Neuronal stem cell (in vitro differentiated cells): ENCODE measurements at regions not wholly inside any gene's neighbourhood (a gene's known extent, or its start where the extent isn't known, plus 50 kb on each side); places are given as distances from the start of the nearest gene placed in this dataset.

ENCODE experiments used
- DNase-seq: peaks from one replicate; pipeline ENCODE4 v3.0.0-alpha.2; 2013; ENCODE audit warnings: low spot score
- H2AFZ ChIP-seq: one replicate; pipeline ENCODE4 v1.6.1; 2013; ENCODE audit warnings: mild to moderate bottlenecking, low read length, inconsistent platforms
- H2AK5ac ChIP-seq: 2 replicates; pipeline ENCODE4 v1.6.1; 2013; ENCODE audit warnings: low read depth, mild to moderate bottlenecking, inconsistent platforms, low read length, moderate library complexity, mixed read lengths
- H2BK120ac ChIP-seq: 2 replicates; pipeline ENCODE4 v1.6.1; 2013; ENCODE audit warnings: low read depth, mild to moderate bottlenecking, inconsistent platforms, low read length, moderate library complexity, mixed read lengths
- H2BK12ac ChIP-seq: one replicate; pipeline ENCODE4 v1.6.1; 2013; ENCODE audit warnings: low read length, inconsistent platforms
- H2BK15ac ChIP-seq: 2 replicates; pipeline ENCODE4 v1.6.1; 2013; ENCODE audit warnings: mild to moderate bottlenecking, low read length, inconsistent platforms, mixed read lengths
- H2BK5ac ChIP-seq: one replicate; pipeline ENCODE4 v1.6.1; 2013; ENCODE audit warnings: inconsistent platforms, mild to moderate bottlenecking, low read length, moderate library complexity
- H3K14ac ChIP-seq: one replicate; pipeline ENCODE4 v1.6.1; 2013; ENCODE audit warnings: low read length, inconsistent platforms
- H3K18ac ChIP-seq: 2 replicates; pipeline ENCODE4 v1.6.1; 2013; ENCODE audit warnings: low read length, inconsistent platforms
- H3K23ac ChIP-seq: 2 replicates; pipeline ENCODE4 v1.6.1; 2013; ENCODE audit warnings: low read depth, mild to moderate bottlenecking, mixed read lengths, low read length, inconsistent platforms; ENCODE audit not compliant: poor library complexity
- H3K27ac ChIP-seq: replicated peaks from 3 replicates; pipeline ENCODE4 v1.5.1; 2013; ENCODE audit warnings: low read length, inconsistent platforms
- H3K27me3 ChIP-seq, 3 experiments: 2 replicates each; pipeline ENCODE4 v1.6.1; 2013; ENCODE audit warnings: low read length in 3 of 3, mild to moderate bottlenecking in 2 of 3, inconsistent platforms in 1 of 3, low read depth in 1 of 3, mixed read lengths in 1 of 3, moderate library complexity in 1 of 3; ENCODE audit not compliant: control insufficient read depth in 3 of 3, insufficient read depth in 3 of 3
- H3K36me3 ChIP-seq, 2 donors: replicated peaks in 1 of 2; 2 replicates each; pipeline ENCODE4 v1.6.1; 2013; ENCODE audit warnings: low read length in 2 of 2; ENCODE audit not compliant: control insufficient read depth in 2 of 2, insufficient read depth in 2 of 2
- H3K4ac ChIP-seq: 2 replicates; pipeline ENCODE4 v1.6.1; 2013; ENCODE audit warnings: inconsistent platforms, mild to moderate bottlenecking, low read length, moderate library complexity
- H3K4me1 ChIP-seq, 2 donors: 1 replicate in 1 of 2; 2 replicates in 1 of 2; pipeline ENCODE4 v1.6.1; 2013; ENCODE audit warnings: low read length in 2 of 2, low read depth in 1 of 2; ENCODE audit not compliant: control insufficient read depth in 2 of 2, insufficient read depth in 1 of 2
- H3K4me2 ChIP-seq: one replicate; pipeline ENCODE4 v1.6.1; 2013; ENCODE audit warnings: mild to moderate bottlenecking, low read length, inconsistent platforms; ENCODE audit not compliant: insufficient read depth, poor library complexity, severe bottlenecking
- H3K4me3 ChIP-seq, 2 donors: 2 replicates each; pipeline ENCODE4 v1.5.1; 2013; ENCODE audit warnings: low read length in 2 of 2, mild to moderate bottlenecking in 2 of 2, inconsistent platforms in 1 of 2, moderate library complexity in 1 of 2
- H3K79me1 ChIP-seq: one replicate; pipeline ENCODE4 v1.6.1; 2013; ENCODE audit warnings: low read depth, mild to moderate bottlenecking, inconsistent platforms, low read length, moderate library complexity
- H3K9ac ChIP-seq: one replicate; pipeline ENCODE4 v1.6.1; 2013; ENCODE audit warnings: mild to moderate bottlenecking, low read depth, low read length, inconsistent platforms; ENCODE audit not compliant: poor library complexity
- H3K9me3 ChIP-seq, 2 donors: replicated peaks in 1 of 2; 2 replicates each; pipeline versions ENCODE3 to v1.6.1; 2013; ENCODE audit warnings: low read length in 2 of 2, mild to moderate bottlenecking in 2 of 2, inconsistent platforms in 1 of 2, low read depth in 1 of 2, mixed read lengths in 1 of 2, moderate library complexity in 1 of 2; ENCODE audit not compliant: control insufficient read depth in 2 of 2, insufficient read depth in 1 of 2
- H4K8ac ChIP-seq: one replicate; pipeline ENCODE4 v1.6.1; 2013; ENCODE audit warnings: low read depth, mild to moderate bottlenecking, inconsistent platforms, low read length, moderate library complexity
- H4K91ac ChIP-seq: one replicate; pipeline ENCODE4 v1.6.1; 2013; ENCODE audit warnings: low read length, low read depth, mild to moderate bottlenecking, inconsistent platforms; ENCODE audit not compliant: poor library complexity
- WGBS, 2 donors: extraction: QIAGEN DNeasy Blood & Tissue Kit; methylation state at CpG; one replicate each; pipeline ENCODE4 v1.1.7; 2013; ENCODE audit warnings: missing lambda C conversion rate in 2 of 2, mixed read lengths in 1 of 2; ENCODE audit not compliant: insufficient read length in 2 of 2, insufficient replicate concordance in 1 of 2; ENCODE audit errors: extremely low coverage in 2 of 2; 5-methylcytosine and 5-hydroxymethylcytosine counted together

GRCh38 chr10:62719061-62719460 is 85.5 kb upstream of the ADO start:
- no peak overlapping the region for H3K4me2 ChIP-seq
- H3K14ac ChIP-seq = no peak overlapping the region
- no peak overlapping the region for H4K91ac ChIP-seq
- no peak overlapping the region for H3K9ac ChIP-seq
- peaks cover 0 to 30% of the 10 kb centered on the region in 2 donors for H3K9me3 ChIP-seq
- no peaks in the 10 kb centered on the region for H3K79me1 ChIP-seq
- H3K4me3 ChIP-seq = no peak overlapping the region
- H3K36me3 ChIP-seq = no peaks in the 10 kb centered on the region
- no peak overlapping the region for H2BK15ac ChIP-seq
- H3K23ac ChIP-seq = no peak overlapping the region
- H2AFZ ChIP-seq = no peak overlapping the region
- H2BK12ac ChIP-seq = no peak overlapping the region
- no peak overlapping the region for H3K18ac ChIP-seq
- no peak overlapping the region for H4K8ac ChIP-seq
- no peak for DNase-seq
- no peak overlapping the region for H2BK5ac ChIP-seq
- H3K4me1 ChIP-seq = peaks cover 0 to 17% of the 10 kb centered on the region in 2 donors
- WGBS, 2 donors = no CpG with 5 or more reads among the region's 2 CpGs
- H2BK120ac ChIP-seq = no peak overlapping the region
- no peak overlapping the region for H3K27ac ChIP-seq
- no peaks in the 10 kb centered on the region for H3K27me3 ChIP-seq
- no peak overlapping the region for H2AK5ac ChIP-seq
- H3K4ac ChIP-seq = no peak overlapping the region

GRCh38 chr10:62721687-62722086 is 82.8 kb upstream of the ADO start:
- no peak overlapping the region for H3K4me3 ChIP-seq
- H3K36me3 ChIP-seq = no peaks in the 10 kb centered on the region
- H3K4ac ChIP-seq = no peak overlapping the region
- H3K4me2 ChIP-seq = no peak overlapping the region
- H4K8ac ChIP-seq = no peak overlapping the region
- no peaks in the 10 kb centered on the region for H3K27me3 ChIP-seq
- no CpG with 5 or more reads among the region's 4 CpGs for WGBS, 2 donors
- no peaks in the 10 kb centered on the region for H3K79me1 ChIP-seq
- H2BK5ac ChIP-seq = no peak overlapping the region
- no peak overlapping the region for H2BK12ac ChIP-seq
- H2AFZ ChIP-seq = no peak overlapping the region
- DNase-seq = no peak
- H3K27ac ChIP-seq = no peak overlapping the region
- H2AK5ac ChIP-seq = no peak overlapping the region
- H3K4me1 ChIP-seq = peaks cover 0 to 17% of the 10 kb centered on the region in 2 donors
- H3K23ac ChIP-seq = no peak overlapping the region
- H2BK120ac ChIP-seq = no peak overlapping the region
- H3K9me3 ChIP-seq = peaks cover 0 to 30% of the 10 kb centered on the region in 2 donors
- H3K14ac ChIP-seq = no peak overlapping the region
- H2BK15ac ChIP-seq = no peak overlapping the region
- no peak overlapping the region for H3K18ac ChIP-seq
- H4K91ac ChIP-seq = no peak overlapping the region
- H3K9ac ChIP-seq = no peak overlapping the region

GRCh38 chr10:62723375-62723774 is 81.1 kb upstream of the ADO start:
- Histone ChIP-seq H2BK5ac (no peak overlapping the region), H4K91ac (no peak overlapping the region), H2BK15ac (no peak overlapping the region), H3K4me2 (no peak overlapping the region), H3K18ac (no peak overlapping the region), H3K9ac (no peak overlapping the region), H2BK12ac (no peak overlapping the region), H3K9me3 (peaks cover 0 to 21% of the 10 kb centered on the region in 2 donors), H2AK5ac (no peak overlapping the region), H3K27ac (no peak overlapping the region), H2BK120ac (no peak overlapping the region), H3K4me3 (peak overlapping the region in 1 of 2 donors; percentile 24), H3K27me3 (no peaks in the 10 kb centered on the region), H3K36me3 (no peaks in the 10 kb centered on the region), H2AFZ (no peak overlapping the region), H3K14ac (no peak overlapping the region), H3K4me1 (peaks cover 0 to 17% of the 10 kb centered on the region in 2 donors), H3K79me1 (no peaks in the 10 kb centered on the region), H4K8ac (no peak overlapping the region), H3K4ac (no peak overlapping the region), H3K23ac (no peak overlapping the region)
- no peak for DNase-seq

GRCh38 chr10:62724465-62724864 is 80.1 kb upstream of the ADO start:
- Histone ChIP-seq H2BK15ac (no peak overlapping the region), H3K27me3 (no peaks in the 10 kb centered on the region), H3K18ac (no peak overlapping the region), H3K9me3 (peaks cover 0 to 17% of the 10 kb centered on the region in 2 donors), H3K4me3 (no peak overlapping the region), H2BK12ac (no peak overlapping the region), H2AFZ (no peak overlapping the region), H3K14ac (no peak overlapping the region), H2BK120ac (no peak overlapping the region), H3K4me1 (peaks cover 0 to 21% of the 10 kb centered on the region in 2 donors), H3K27ac (no peak overlapping the region), H2AK5ac (no peak overlapping the region), H2BK5ac (no peak overlapping the region), H3K36me3 (no peaks in the 10 kb centered on the region), H3K9ac (no peak overlapping the region), H4K8ac (no peak overlapping the region), H3K4ac (no peak overlapping the region), H4K91ac (no peak overlapping the region), H3K23ac (no peak overlapping the region), H3K79me1 (no peaks in the 10 kb centered on the region), H3K4me2 (no peak overlapping the region)
- no peak for DNase-seq
- WGBS, 2 donors = no CpG with 5 or more reads among the region's 7 CpGs
